Activated CD4-positive, alpha-beta memory T cell treated with anti-CD3 and anti-CD28 coated beads for 36 hours (primary cell): ENCODE measurements at regions not wholly inside any gene's neighbourhood (a gene's known extent, or its start where the extent isn't known, plus 50 kb on each side); places are given as distances from the start of the nearest gene placed in this dataset.

ENCODE experiments used
- CTCF ChIA-PET: fragments of 350-600 bp; sonication (Branson Sonifier 250); formaldehyde crosslinking; loops from one replicate; lab custom pipeline; 2021; ENCODE audit warnings: antibody characterized with exemption, inconsistent platforms; lab: Charles Lee
- POLR2A ChIA-PET: fragments of 350-600 bp; sonication (Branson Sonifier 250); formaldehyde crosslinking; loops from one replicate; lab custom pipeline; 2021; ENCODE audit warnings: antibody characterized with exemption; lab: Charles Lee
- DNase-seq: peaks from one replicate; pipeline ENCODE4 v3.0.0-alpha.2; 2020
- H3K27ac Mint-ChIP-seq: one replicate; pipeline ENCODE4 v1.8.0; 2021; ENCODE audit warnings: mixed read lengths
- H3K27me3 Mint-ChIP-seq: one replicate; pipeline ENCODE4 v1.8.0; 2021; ENCODE audit warnings: mixed read lengths
- H3K36me3 Mint-ChIP-seq: one replicate; pipeline ENCODE4 v1.8.0; 2021; ENCODE audit warnings: mixed read lengths
- H3K4me1 Mint-ChIP-seq: one replicate; pipeline ENCODE4 v1.8.0; 2021; ENCODE audit warnings: low read depth, mixed read lengths
- H3K4me3 Mint-ChIP-seq: one replicate; pipeline ENCODE4 v1.8.0; 2021; ENCODE audit warnings: mild to moderate bottlenecking, mixed read lengths
- H3K9me3 Mint-ChIP-seq: one replicate; pipeline ENCODE4 v1.8.0; 2021; ENCODE audit warnings: mixed read lengths
- intact Hi-C: fragments of 100-400 bp; cut with micrococcal nuclease; formaldehyde crosslinking; loops from one replicate; pipeline ENCODE4 v1.15.1; 2023

DNA sequence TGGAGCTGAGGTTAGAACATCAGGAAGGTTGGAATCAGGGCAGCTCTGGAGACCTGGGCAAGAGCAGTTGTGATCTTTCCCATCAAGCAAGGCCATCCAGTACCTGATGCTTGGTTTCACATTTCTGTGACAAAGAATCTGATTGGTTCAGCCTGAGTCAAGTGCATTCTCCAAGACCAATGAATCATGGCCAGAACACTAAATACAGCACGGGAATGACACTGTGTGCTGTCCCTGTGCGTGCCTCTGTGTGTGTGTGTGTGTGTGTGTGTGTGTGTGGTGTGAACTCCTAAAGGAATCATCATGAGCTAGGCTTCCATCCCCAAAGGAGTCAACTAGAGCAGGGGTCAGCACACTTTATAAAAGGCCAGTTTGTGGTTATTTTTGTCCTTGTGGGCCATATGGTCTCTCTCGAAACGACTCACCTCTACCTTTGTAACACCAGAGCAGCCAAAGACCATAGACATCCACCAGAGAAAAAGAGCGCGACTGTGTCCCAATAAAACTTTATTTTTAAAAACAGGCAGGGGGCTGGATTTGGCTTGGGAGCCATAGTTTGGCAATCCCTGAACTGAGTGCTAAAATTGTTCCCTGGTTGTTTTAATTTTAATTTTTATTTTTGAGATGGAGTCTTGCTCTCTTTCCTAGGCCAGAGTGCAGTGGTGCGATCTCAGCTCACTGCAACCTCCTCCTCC lies 99.7 kb downstream of the INHBB start:
- intact Hi-C loops, result no loop called here
- Mint-ChIP-seq H3K27me3 (peaks cover 40% of the 10 kb centered on the region), H3K4me1 (peaks cover 6% of the 10 kb centered on the region), H3K27ac (no peak overlapping the region), H3K36me3 (no peaks in the 10 kb centered on the region), H3K4me3 (no peak overlapping the region), H3K9me3 (no peaks in the 10 kb centered on the region)
- ChIA-PET POLR2A (no interaction called here), CTCF (no interaction called here)
- no peak for DNase-seq

GRCh38 chr2:120446236-120447126 lies 100.5 kb downstream of the INHBB start:
- CTCF ChIA-PET, result no interaction called here
- POLR2A ChIA-PET, result no interaction called here
- peaks cover 6% of the 10 kb centered on the region for H3K4me1 Mint-ChIP-seq
- no peaks in the 10 kb centered on the region for H3K36me3 Mint-ChIP-seq
- no peak overlapping the region for H3K27ac Mint-ChIP-seq
- H3K27me3 Mint-ChIP-seq, result peaks cover 33% of the 10 kb centered on the region
- DNase-seq, result no peak
- H3K9me3 Mint-ChIP-seq, result no peaks in the 10 kb centered on the region
- intact Hi-C loops, result no loop called here
- no peak overlapping the region for H3K4me3 Mint-ChIP-seq

DNA sequence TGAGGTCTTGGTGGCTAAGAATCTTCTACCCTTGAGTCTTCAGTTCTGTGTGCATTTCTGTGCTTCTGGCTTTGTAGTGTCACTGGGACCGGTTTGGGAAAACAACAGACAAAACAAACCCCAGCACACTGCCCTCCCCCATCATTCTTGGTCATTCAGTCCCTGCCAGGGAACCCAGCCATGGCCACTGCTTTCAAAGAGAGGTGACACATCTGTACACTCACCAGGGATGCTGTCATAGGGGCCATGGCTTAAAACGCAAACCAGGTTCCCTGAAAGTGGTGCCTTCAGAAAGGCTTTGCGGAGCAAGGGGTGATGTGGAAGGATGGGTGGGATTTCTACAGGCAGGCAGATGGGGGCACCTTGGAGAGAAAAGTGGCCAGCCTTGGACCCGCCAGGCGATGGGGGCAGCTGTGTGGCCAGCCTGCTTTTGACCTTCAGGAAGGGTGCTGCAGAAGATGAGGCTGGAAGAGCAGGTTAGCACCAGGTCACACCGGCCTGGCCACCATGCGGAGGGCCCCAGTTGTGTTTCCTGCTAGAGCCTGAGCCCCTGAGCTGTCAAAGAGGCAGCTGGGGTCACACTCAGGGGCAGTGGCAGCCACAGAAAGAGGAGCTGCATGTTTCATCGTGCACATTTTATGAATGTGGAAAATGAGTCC lies 101.3 kb downstream of the INHBB start:
- CTCF ChIA-PET, result interaction anchor here (0.7 kb wide), 1 partner anchor 39 kb away, joined by 3 read pairs; no protein-coding TSS in a partner anchor
- H3K9me3 Mint-ChIP-seq, result no peaks in the 10 kb centered on the region
- intact Hi-C loops, result no loop called here

GRCh38 chr2:120448436-120448835 lies 102.5 kb downstream of the INHBB start:
- Mint-ChIP-seq H3K9me3 (no peaks in the 10 kb centered on the region), H3K4me1 (no peaks in the 10 kb centered on the region), H3K27ac (no peak overlapping the region), H3K27me3 (peaks cover 19% of the 10 kb centered on the region), H3K4me3 (no peak overlapping the region), H3K36me3 (no peaks in the 10 kb centered on the region)
- CTCF ChIA-PET, result no interaction called here
- POLR2A ChIA-PET, result no interaction called here
- intact Hi-C loops, result no loop called here
- DNase-seq, result no peak

More for the DNA sequence above, 101.3 kb downstream of the INHBB start:
- Mint-ChIP-seq H3K27ac (no peak overlapping the region), H3K36me3 (no peaks in the 10 kb centered on the region), H3K27me3 (peaks cover 26% of the 10 kb centered on the region), H3K4me3 (no peak overlapping the region), H3K4me1 (peaks cover 6% of the 10 kb centered on the region)
- POLR2A ChIA-PET, result no interaction called here
- DNase-seq, result no peak

- POLR2A ChIA-PET, result no interaction called here
- intact Hi-C loops, result no loop called here
These were observed 103.2 kb downstream of the INHBB start for GRCh38 chr2:120448961-120449810.

DNA sequence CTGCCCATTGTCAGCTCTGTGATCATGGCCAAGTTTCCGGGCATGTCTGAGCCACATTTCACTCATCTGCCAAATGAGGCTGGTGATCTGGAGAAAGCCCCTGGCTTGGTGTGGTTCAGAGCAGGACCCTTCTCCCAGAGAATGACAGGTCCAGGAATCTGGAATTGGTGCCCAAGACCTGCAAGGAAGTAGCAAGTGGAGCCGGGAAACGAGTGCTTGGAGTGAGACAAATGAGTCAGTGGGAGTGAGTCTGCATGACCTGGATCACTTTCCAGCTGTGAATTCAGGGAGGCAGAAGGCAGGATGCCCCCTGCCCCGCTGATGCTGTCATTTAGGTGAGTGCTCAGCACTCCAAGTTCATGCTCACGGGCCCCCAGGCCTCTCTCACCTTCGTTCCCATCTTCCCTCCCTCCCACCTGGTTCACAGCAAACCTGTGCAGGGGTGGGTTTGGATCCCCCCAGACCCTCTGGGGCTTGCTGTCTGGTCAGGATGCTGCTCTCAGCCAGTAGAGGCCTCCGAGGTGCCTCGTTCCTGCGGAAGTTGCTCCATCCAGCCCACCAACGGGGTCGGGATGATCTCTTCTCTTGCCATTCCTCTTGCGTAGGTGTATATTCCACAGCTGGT lies 104.4 kb downstream of the INHBB start:
- Mint-ChIP-seq H3K27ac (no peak overlapping the region), H3K4me1 (no peaks in the 10 kb centered on the region), H3K9me3 (no peaks in the 10 kb centered on the region), H3K4me3 (no peak overlapping the region), H3K36me3 (no peaks in the 10 kb centered on the region), H3K27me3 (peaks cover 7% of the 10 kb centered on the region)
- intact Hi-C loops, result no loop called here
- POLR2A ChIA-PET, result no interaction called here
- no peak for DNase-seq
- CTCF ChIA-PET, result no interaction called here

More at GRCh38 chr2:120448961-120449810, 103.2 kb downstream of the INHBB start:
- H3K4me3 Mint-ChIP-seq, result no peak overlapping the region
- H3K27ac Mint-ChIP-seq, result no peak overlapping the region
- no peaks in the 10 kb centered on the region for H3K36me3 Mint-ChIP-seq
- CTCF ChIA-PET, result no interaction called here
- H3K9me3 Mint-ChIP-seq, result no peaks in the 10 kb centered on the region
- DNase-seq, result no peak
- no peaks in the 10 kb centered on the region for H3K4me1 Mint-ChIP-seq
- peaks cover 14% of the 10 kb centered on the region for H3K27me3 Mint-ChIP-seq

- no peaks in the 10 kb centered on the region for H3K36me3 Mint-ChIP-seq
- intact Hi-C loops, result no loop called here
- DNase-seq, result no peak
- H3K4me1 Mint-ChIP-seq, result no peaks in the 10 kb centered on the region
- no peaks in the 10 kb centered on the region for H3K9me3 Mint-ChIP-seq
- CTCF ChIA-PET, result no interaction called here
- no peak overlapping the region for H3K4me3 Mint-ChIP-seq
- POLR2A ChIA-PET, result no interaction called here
- H3K27me3 Mint-ChIP-seq, result peaks cover 5% of the 10 kb centered on the region
- no peak overlapping the region for H3K27ac Mint-ChIP-seq
These were observed 105.4 kb downstream of the INHBB start for GRCh38 chr2:120451334-120451733.

GRCh38 chr2:120452131-120452530 lies 106.2 kb downstream of the INHBB start:
- Mint-ChIP-seq H3K36me3 (no peaks in the 10 kb centered on the region), H3K4me1 (no peaks in the 10 kb centered on the region), H3K9me3 (peaks cover 3% of the 10 kb centered on the region), H3K4me3 (no peak overlapping the region), H3K27ac (no peak overlapping the region), H3K27me3 (peaks cover 5% of the 10 kb centered on the region)
- POLR2A ChIA-PET, result no interaction called here
- no peak for DNase-seq
- CTCF ChIA-PET, result no interaction called here
- intact Hi-C loops, result no loop called here

DNA sequence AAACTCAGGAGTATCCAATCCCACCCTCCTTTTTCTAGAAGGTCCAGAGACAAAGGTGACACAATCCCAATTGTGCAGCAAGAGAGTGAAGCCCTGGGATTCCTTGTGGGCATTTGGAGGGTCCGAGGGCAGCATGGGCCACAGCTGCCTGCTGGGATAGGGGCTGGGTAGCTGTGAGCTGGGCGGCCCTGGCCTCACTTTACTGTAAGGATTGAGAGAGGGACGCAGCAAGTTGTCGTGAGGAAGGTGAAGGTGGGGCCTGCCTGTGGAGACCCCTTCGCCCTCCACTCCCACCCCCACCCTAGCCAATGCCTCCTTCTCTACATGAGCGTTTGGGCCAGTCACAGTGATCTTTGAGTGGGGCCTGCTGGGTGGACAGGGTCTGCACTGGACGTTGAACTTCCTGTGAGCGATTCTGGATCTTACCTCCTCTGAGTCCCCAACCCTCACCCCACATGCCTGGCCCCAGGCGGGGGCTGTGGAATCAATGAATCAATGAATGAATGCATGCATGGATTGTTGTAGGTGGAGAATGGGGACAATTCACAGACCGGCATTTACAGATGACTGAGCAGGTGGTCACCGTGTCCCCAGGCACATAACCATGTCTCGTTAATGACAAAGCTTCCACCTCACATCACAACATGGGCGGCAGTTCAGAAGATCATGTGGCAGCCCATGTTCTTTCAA lies 107.2 kb downstream of the INHBB start:
- no peaks in the 10 kb centered on the region for H3K4me1 Mint-ChIP-seq
- no peak overlapping the region for H3K27ac Mint-ChIP-seq
- ChIA-PET POLR2A (no interaction called here), CTCF (no interaction called here)
- peaks cover 5% of the 10 kb centered on the region for H3K27me3 Mint-ChIP-seq
- H3K36me3 Mint-ChIP-seq, result no peaks in the 10 kb centered on the region
- intact Hi-C loops, result no loop called here
- DNase-seq, result no peak
- H3K9me3 Mint-ChIP-seq, result peaks cover 12% of the 10 kb centered on the region
- H3K4me3 Mint-ChIP-seq, result no peak overlapping the region

GRCh38 chr2:120453635-120453998 lies 107.7 kb downstream of the INHBB start:
- no peak overlapping the region for H3K27ac Mint-ChIP-seq
- DNase-seq, result no peak
- H3K36me3 Mint-ChIP-seq, result no peaks in the 10 kb centered on the region
- ChIA-PET POLR2A (no interaction called here), CTCF (no interaction called here)
- H3K4me1 Mint-ChIP-seq, result no peaks in the 10 kb centered on the region
- intact Hi-C loops, result no loop called here
- peaks cover 5% of the 10 kb centered on the region for H3K27me3 Mint-ChIP-seq
- no peak overlapping the region for H3K4me3 Mint-ChIP-seq
- H3K9me3 Mint-ChIP-seq, result peaks cover 18% of the 10 kb centered on the region
